H1 (cell line): ENCODE measurements at regions not wholly inside any gene's neighbourhood (a gene's known extent, or its start where the extent isn't known, plus 50 kb on each side); places are given as distances from the start of the nearest gene placed in this dataset.
A peak's percentile ranks its signal among the peaks of the same experiment; 100 is the strongest.

Source experiments
- CTCF ChIA-PET: fragments of 300-600 bp; sonication (Branson Sonifier 250); formaldehyde crosslinking; loops from one replicate; lab custom pipeline; 2021; ENCODE audit not compliant: partially characterized antibody; lab: Charles Lee
- POLR2A ChIA-PET: fragments of 300-600 bp; sonication (Branson Sonifier 250); formaldehyde crosslinking; loops from one replicate; lab custom pipeline; 2021; ENCODE audit warnings: inconsistent platforms; ENCODE audit not compliant: partially characterized antibody; lab: Charles Lee
- DNase-seq, 2 experiments: peaks; one replicate each; pipeline versions ENCODE4 v3.0.0 to v3.0.0-alpha.2; 2010 to 2022; ENCODE audit warnings: low spot score in 2 of 2, low read depth in 1 of 2, mixed read lengths in 1 of 2
- FAIRE-seq: peaks from 2 replicates; lab custom pipeline; 2011; peaks lifted over from hg19 to GRCh38; lab: Jason Lieb, UNC
- H2AFZ ChIP-seq: 2 replicates; pipeline ENCODE4 v1.8.1; 2012; ENCODE audit warnings: low read length, inconsistent platforms
- H2AK5ac ChIP-seq: 2 replicates; pipeline ENCODE4 v1.6.1; 2013; ENCODE audit warnings: low read depth, low read length
- H2BK120ac ChIP-seq: replicated peaks from 2 replicates; pipeline ENCODE3; 2013; ENCODE audit warnings: low read depth, low read length, inconsistent platforms
- H2BK12ac ChIP-seq: 2 replicates; pipeline ENCODE4 v1.6.1; 2013; ENCODE audit warnings: low read depth, low read length
- H2BK15ac ChIP-seq: 2 replicates; pipeline ENCODE4 v1.6.1; 2013; ENCODE audit warnings: low read length
- H2BK20ac ChIP-seq: 2 replicates; pipeline ENCODE4 v1.6.1; 2013; ENCODE audit warnings: low read length
- H2BK5ac ChIP-seq: 2 replicates; pipeline ENCODE4 v1.6.1; 2013; ENCODE audit warnings: low read depth, low read length
- H3K14ac ChIP-seq: 2 replicates; pipeline ENCODE4 v1.6.1; 2013; ENCODE audit warnings: inconsistent platforms; ENCODE audit not compliant: insufficient read length
- H3K18ac ChIP-seq: 2 replicates; pipeline ENCODE4 v1.6.1; 2013; ENCODE audit warnings: low read length; ENCODE audit errors: extremely low read depth
- H3K23ac ChIP-seq: 2 replicates; pipeline ENCODE4 v1.6.1; 2013; ENCODE audit warnings: inconsistent platforms; ENCODE audit not compliant: insufficient read length
- H3K23me2 ChIP-seq: 2 replicates; pipeline ENCODE4 v1.6.1; 2013; ENCODE audit warnings: low read depth, low read length
- H3K27ac ChIP-seq: 2 replicates; pipeline ENCODE4 v1.6.1; 2011; ENCODE audit warnings: low read depth, low read length, inconsistent platforms
- H3K27me3 ChIP-seq, 4 experiments: replicated peaks in 1 of 4; 1 replicate in 1 of 4; 2 replicates in 3 of 4; pipeline versions ENCODE4 v1.6.1 to v1.8.1; 2011 to 2013; ENCODE audit warnings: low read length in 3 of 4, mild to moderate bottlenecking in 3 of 4, inconsistent platforms in 2 of 4, mixed read lengths in 2 of 4, moderate library complexity in 1 of 4; ENCODE audit not compliant: control insufficient read depth in 3 of 4, insufficient read depth in 3 of 4; ENCODE audit errors: extremely low read depth in 1 of 4
- H3K36me3 ChIP-seq, 4 experiments: 2 replicates each; pipeline versions ENCODE4 v1.6.1 to v1.8.1; 2011 to 2013; ENCODE audit warnings: mild to moderate bottlenecking in 4 of 4, low read length in 3 of 4, moderate library complexity in 2 of 4, control low read depth in 1 of 4, inconsistent platforms in 1 of 4; ENCODE audit not compliant: insufficient read depth in 4 of 4, control insufficient read depth in 2 of 4
- H3K4ac ChIP-seq: replicated peaks from 2 replicates; pipeline ENCODE3; 2013; ENCODE audit warnings: low read length, low read depth, mixed read lengths, inconsistent platforms; ENCODE audit not compliant: insufficient read length
- H3K4me1 ChIP-seq, 4 experiments: replicated peaks in 1 of 4; 1 replicate in 1 of 4; 2 replicates in 3 of 4; pipeline versions ENCODE4 v1.6.1 to v1.8.1; 2011 to 2013; ENCODE audit warnings: low read length in 3 of 4, inconsistent platforms in 2 of 4, mixed read lengths in 1 of 4; ENCODE audit not compliant: insufficient read depth in 4 of 4, control insufficient read depth in 3 of 4
- H3K4me2 ChIP-seq, 2 experiments: 2 replicates each; pipeline versions ENCODE4 v1.6.1 to v1.8.1; 2011 to 2013; ENCODE audit warnings: low read depth in 2 of 2, low read length in 2 of 2, control low read depth in 1 of 2, inconsistent platforms in 1 of 2, mild to moderate bottlenecking in 1 of 2; ENCODE audit not compliant: insufficient read depth in 1 of 2
- H3K4me3 ChIP-seq, 4 experiments: fragments of 200-600, 300-600 bp in 1 of 4; sonication (generic), shearing (Covaris generic), sonication (Bioruptor Twin) in 1 of 4; 2 replicates each; pipeline versions ENCODE4 v1.5.1 to v1.8.1; 2011 to 2016; ENCODE audit warnings: low read length in 4 of 4, low read depth in 3 of 4, control low read depth in 2 of 4, inconsistent platforms in 2 of 4, mild to moderate bottlenecking in 2 of 4, mixed read lengths in 1 of 4, moderate library complexity in 1 of 4; ENCODE audit not compliant: insufficient read depth in 2 of 4; ENCODE audit errors: extremely low read depth in 1 of 4
- H3K56ac ChIP-seq: replicated peaks from 2 replicates; pipeline ENCODE3; 2013; ENCODE audit warnings: low read depth, mild to moderate bottlenecking, mixed read lengths, low read length, inconsistent platforms; ENCODE audit not compliant: insufficient read length
- H3K79me1 ChIP-seq: 2 replicates; pipeline ENCODE4 v1.6.1; 2013; ENCODE audit warnings: low read depth, low read length, control low read depth
- H3K79me2 ChIP-seq, 2 experiments: 2 replicates each; pipeline versions ENCODE4 v1.6.1 to v1.8.1; 2012 to 2013; ENCODE audit warnings: low read length in 2 of 2, mild to moderate bottlenecking in 2 of 2, inconsistent platforms in 1 of 2; ENCODE audit not compliant: insufficient read depth in 2 of 2, control insufficient read depth in 1 of 2
- H3K9ac ChIP-seq, 4 experiments: replicated peaks in 1 of 4; 1 replicate in 1 of 4; 2 replicates in 3 of 4; pipeline versions ENCODE4 v1.6.1 to v1.8.1; 2011 to 2013; ENCODE audit warnings: low read depth in 3 of 4, low read length in 3 of 4, control low read depth in 2 of 4, mild to moderate bottlenecking in 2 of 4, moderate library complexity in 2 of 4, inconsistent platforms in 1 of 4; ENCODE audit errors: extremely low read depth in 1 of 4
- H3K9me3 ChIP-seq, 2 experiments: 2 replicates each; pipeline versions ENCODE4 v1.6.1 to v1.8.1; 2012 to 2013; ENCODE audit warnings: mild to moderate bottlenecking in 2 of 2, moderate library complexity in 2 of 2, control low read depth in 1 of 2, inconsistent platforms in 1 of 2, low read depth in 1 of 2, low read length in 1 of 2, mixed read lengths in 1 of 2; ENCODE audit not compliant: insufficient read depth in 2 of 2
- H4K20me1 ChIP-seq, 2 experiments: replicated peaks in 1 of 2; 2 replicates each; pipeline versions ENCODE3 to v1.8.1; 2011 to 2013; ENCODE audit warnings: inconsistent platforms in 2 of 2, low read length in 2 of 2, mild to moderate bottlenecking in 1 of 2; ENCODE audit not compliant: insufficient read depth in 2 of 2, control insufficient read depth in 1 of 2
- H4K5ac ChIP-seq: 2 replicates; pipeline ENCODE4 v1.6.1; 2013; ENCODE audit warnings: low read length, low read depth, mixed read lengths, inconsistent platforms; ENCODE audit not compliant: insufficient read length
- H4K8ac ChIP-seq: 2 replicates; pipeline ENCODE4 v1.8.0; 2013; ENCODE audit warnings: mild to moderate bottlenecking, moderate library complexity, low read length, inconsistent platforms; ENCODE audit not compliant: insufficient read depth; ENCODE audit errors: extremely low read depth
- H4K91ac ChIP-seq: replicated peaks from 2 replicates; pipeline ENCODE3; 2013; ENCODE audit warnings: low read length, mixed read lengths, inconsistent platforms; ENCODE audit not compliant: insufficient read length
- POU5F1 ChIP-seq: IDR thresholded peaks from 2 replicates; pipeline ENCODE4 v1.6.1; 2011; ENCODE audit warnings: low read depth, mild to moderate bottlenecking, low read length, moderate library complexity
- SP2 ChIP-seq: IDR thresholded peaks from 2 replicates; pipeline ENCODE4 v1.6.1; 2012; ENCODE audit warnings: mild to moderate bottlenecking, low read length, inconsistent platforms
- TCF12 ChIP-seq: IDR thresholded peaks from 2 replicates; pipeline ENCODE4 v1.6.1; 2011; ENCODE audit warnings: low read depth, mild to moderate bottlenecking, low read length
- TF ChIP-seq, protein P1 (sequence below): IDR thresholded peaks from 2 replicates; pipeline ENCODE4 v1.6.1; 2011; ENCODE audit warnings: low read depth, mild to moderate bottlenecking, low read length; ENCODE audit not compliant: insufficient read depth

DNA sequence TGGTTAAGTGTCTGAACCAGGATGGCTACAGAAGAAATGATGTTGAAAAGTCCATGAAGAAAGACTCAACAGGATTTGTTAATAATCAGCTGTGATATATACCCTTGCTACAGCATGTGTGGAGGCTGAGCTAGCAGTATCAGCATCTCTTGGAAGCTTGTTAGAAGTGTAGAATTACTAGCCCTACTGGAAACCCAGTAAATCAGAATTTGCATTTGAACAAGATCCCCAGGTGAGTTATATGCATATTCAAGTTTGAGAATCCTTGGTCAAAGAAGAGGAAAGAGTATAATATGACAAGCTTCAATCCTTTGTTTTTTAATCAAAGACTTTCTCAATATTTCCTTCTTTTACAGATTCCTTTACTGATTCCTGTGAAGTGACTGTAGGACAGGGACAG lies 109.0 kb upstream of the KCNJ3 start:
- POLR2A ChIA-PET = interaction anchor here (0.6 to 1.4 kb wide), 5 partner anchors 9 to 565 kb away, joined by 3 to 6 read pairs (median 4); no protein-coding TSS in a partner anchor
- H4K8ac ChIP-seq = no peak overlapping the region
- H4K5ac ChIP-seq = peak overlapping the region; percentile 85
- no peak overlapping the region for H3K23ac ChIP-seq
- no peaks in the 10 kb centered on the region for H3K79me1 ChIP-seq
- no peak overlapping the region for H2AFZ ChIP-seq
- peak overlapping the region; percentile 69; the same call in 1 of the 2 replicates for H2BK12ac ChIP-seq
- peak overlapping the region; percentile 46 to 53; a peak in 3 of 4 replicates for H3K4me2 ChIP-seq
- H3K18ac ChIP-seq = peak overlapping the region; percentile 88
- H4K20me1 ChIP-seq = no peaks in the 10 kb centered on the region
- H2BK120ac ChIP-seq = peak overlapping the region; percentile 99
- no peaks in the 10 kb centered on the region for H3K36me3 ChIP-seq
- H4K91ac ChIP-seq = peak overlapping the region; percentile 98
- peak overlapping the region; percentile 98; the same call in 1 of the 2 replicates for H2BK5ac ChIP-seq
- H3K4ac ChIP-seq = no peak overlapping the region
- no peaks in the 10 kb centered on the region for H3K79me2 ChIP-seq
- peak overlapping the region; percentile 42 for H3K56ac ChIP-seq
- no peaks in the 10 kb centered on the region for H3K23me2 ChIP-seq
- DNase-seq = no peak
- no peak overlapping the region for H2AK5ac ChIP-seq
- H3K27ac ChIP-seq = peak overlapping the region; percentile 61; the same call in 1 of the 2 replicates
- no peaks in the 10 kb centered on the region for H3K9me3 ChIP-seq
- peak; percentile 88 for FAIRE-seq
- peak overlapping the region; percentile 75; the same call in 1 of the 2 replicates for H2BK20ac ChIP-seq
- no peak overlapping the region for H3K14ac ChIP-seq
- CTCF ChIA-PET = interaction anchor here (0.6 to 2.5 kb wide), 4 partner anchors 10 to 615 kb away, joined by 3 to 7 read pairs (median 4); no protein-coding TSS in a partner anchor
- H3K27me3 ChIP-seq = no peaks in the 10 kb centered on the region
- H2BK15ac ChIP-seq = no peak overlapping the region
- H3K9ac ChIP-seq = no peak overlapping the region
- H3K4me3 ChIP-seq = peak overlapping the region in 1 of 4 experiments; percentile 29; a peak in 1 of 8 replicates
- H3K4me1 ChIP-seq = peaks cover 1 to 28% (median 14%) of the 10 kb centered on the region in 4 experiments; a peak in 6 of 7 replicates
- TF ChIP-seq POU5F1 (peak; percentile 85; the same call in 1 of the 2 replicates), TCF12 (0 out of 2 replicates have a peak, but pooled peaks have one; percentile 30), SP2 (no peak)
- TF ChIP-seq, protein P1, sequence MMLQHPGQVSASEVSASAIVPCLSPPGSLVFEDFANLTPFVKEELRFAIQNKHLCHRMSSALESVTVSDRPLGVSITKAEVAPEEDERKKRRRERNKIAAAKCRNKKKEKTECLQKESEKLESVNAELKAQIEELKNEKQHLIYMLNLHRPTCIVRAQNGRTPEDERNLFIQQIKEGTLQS = no peak
